ENCODE measurements at regions not wholly inside any gene's neighbourhood (a gene's known extent, or its start where the extent isn't known, plus 50 kb on each side); places are given as distances from the start of the nearest gene placed in this dataset.
"Not testable (repeated sequence)": the region's sequence is repeated elsewhere in the genome, so short reads cannot be mapped to it uniquely, and the experiment has no call there.

DNA sequence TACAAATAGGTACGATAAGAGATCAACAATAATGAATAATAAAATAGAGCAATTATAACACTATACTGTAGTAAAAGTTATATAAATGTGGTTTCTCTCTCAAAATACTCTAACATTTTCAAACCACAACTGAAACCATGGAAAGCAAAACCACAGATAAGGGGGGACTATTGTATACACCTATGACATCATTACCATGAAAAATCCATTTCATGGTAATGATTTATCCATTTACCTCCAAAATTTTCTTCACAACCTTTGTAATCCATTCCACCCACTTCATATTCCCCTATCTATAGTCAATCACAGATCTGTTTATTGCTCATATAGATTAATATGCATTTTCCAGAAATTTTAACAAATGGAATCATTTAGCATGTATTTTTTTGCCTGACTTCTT, 163.9 kb upstream of the G2E3 start:
- TF ChIP-seq JUND (IDR thresholded peaks at IDR 0.05; ENCODE audit: low read depth): no peak
- in situ Hi-C loops (cut with HindIII; ENCODE audit: low pct_unique_long_range_greater_than_20kb, low sequenced_read_pairs): no loop called here
- DNase-seq (ENCODE audit: low read depth in 1 of 2, low spot score in 1 of 2): no peak

- TF ChIP-seq JUND (IDR thresholded peaks at IDR 0.05; ENCODE audit: low read depth): no peak
- in situ Hi-C loops (cut with HindIII; ENCODE audit: low pct_unique_long_range_greater_than_20kb, low sequenced_read_pairs): no loop called here
Observed at GRCh38 chr14:30402846-30403245, 156.1 kb upstream of the G2E3 start.

DNA sequence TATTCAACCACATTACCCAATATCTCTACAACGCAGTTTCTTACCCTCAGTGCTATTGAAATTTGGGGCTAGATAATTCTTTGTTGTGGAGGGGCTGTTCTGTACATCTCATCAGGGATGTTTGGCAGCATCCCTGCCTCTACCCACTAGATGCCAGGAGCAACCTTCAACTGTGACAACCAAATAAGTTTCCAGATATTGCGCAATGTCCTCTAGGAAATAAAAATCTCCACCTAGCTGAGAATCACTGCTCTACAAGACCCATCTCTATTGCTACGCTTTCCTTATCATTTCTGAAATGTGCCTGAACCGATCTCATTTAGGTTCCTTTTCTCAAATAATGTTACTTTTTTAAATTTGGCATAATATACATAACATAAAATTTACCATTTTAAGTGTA, 155.2 kb upstream of the G2E3 start:
- in situ Hi-C loops (cut with HindIII; ENCODE audit: low pct_unique_long_range_greater_than_20kb, low sequenced_read_pairs): no loop called here
- no peak for TF ChIP-seq JUND (IDR thresholded peaks at IDR 0.05; ENCODE audit: low read depth)
- DNase-seq (ENCODE audit: low read depth in 1 of 2, low spot score in 1 of 2): no peak

More at GRCh38 chr14:30402846-30403245, 156.1 kb upstream of the G2E3 start:
- no peak for DNase-seq (ENCODE audit: low read depth in 1 of 2, low spot score in 1 of 2)

- DNase-seq (ENCODE audit: low read depth in 1 of 2, low spot score in 1 of 2); in situ Hi-C loops (cut with HindIII; ENCODE audit: low pct_unique_long_range_greater_than_20kb, low sequenced_read_pairs): not testable (repeated sequence)
Observed at GRCh38 chr14:30409508-30410015, 149.4 kb upstream of the G2E3 start.

GRCh38 chr14:30410986-30411385, 148.0 kb upstream of the G2E3 start:
- in situ Hi-C loops (cut with HindIII; ENCODE audit: low pct_unique_long_range_greater_than_20kb, low sequenced_read_pairs): no loop called here
- DNase-seq (ENCODE audit: low read depth in 1 of 2, low spot score in 1 of 2): no peak

GRCh38 chr14:30413184-30413583, 145.8 kb upstream of the G2E3 start:
- in situ Hi-C loops (cut with HindIII; ENCODE audit: low pct_unique_long_range_greater_than_20kb, low sequenced_read_pairs); DNase-seq (ENCODE audit: low read depth in 1 of 2, low spot score in 1 of 2): not testable (repeated sequence)

More at GRCh38 chr14:30410986-30411385, 148.0 kb upstream of the G2E3 start:
- no peak for TF ChIP-seq JUND (IDR thresholded peaks at IDR 0.05; ENCODE audit: low read depth)

GRCh38 chr14:30417121-30417520, 141.8 kb upstream of the G2E3 start:
- DNase-seq (ENCODE audit: low read depth in 1 of 2, low spot score in 1 of 2): no peak

DNA sequence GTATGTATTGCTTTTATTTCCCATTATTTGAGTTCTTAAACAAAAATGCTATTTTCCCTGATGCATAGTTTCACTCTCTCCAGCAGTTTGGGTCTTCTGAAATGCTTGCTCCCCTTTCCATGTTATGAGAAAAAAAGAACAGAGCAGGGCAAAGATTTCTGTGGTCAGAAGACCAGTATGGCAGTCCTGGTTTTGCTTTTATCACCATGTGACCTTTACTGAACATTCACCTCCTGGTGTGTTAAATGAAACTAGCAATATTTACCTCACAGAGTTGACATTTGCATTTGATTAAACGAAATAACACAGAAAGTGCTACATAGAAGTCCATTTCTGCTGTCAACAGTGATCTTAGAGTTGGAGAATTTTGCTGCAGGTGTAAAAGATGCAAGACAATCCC, 141.0 kb upstream of the G2E3 start:
- TF ChIP-seq JUND (IDR thresholded peaks at IDR 0.05; ENCODE audit: low read depth): no peak
- DNase-seq (ENCODE audit: low read depth in 1 of 2, low spot score in 1 of 2): no peak
- in situ Hi-C loops (cut with HindIII; ENCODE audit: low pct_unique_long_range_greater_than_20kb, low sequenced_read_pairs): no loop called here

More at GRCh38 chr14:30417121-30417520, 141.8 kb upstream of the G2E3 start:
- in situ Hi-C loops (cut with HindIII; ENCODE audit: low pct_unique_long_range_greater_than_20kb, low sequenced_read_pairs): no loop called here
- no peak for TF ChIP-seq JUND (IDR thresholded peaks at IDR 0.05; ENCODE audit: low read depth)

DNA sequence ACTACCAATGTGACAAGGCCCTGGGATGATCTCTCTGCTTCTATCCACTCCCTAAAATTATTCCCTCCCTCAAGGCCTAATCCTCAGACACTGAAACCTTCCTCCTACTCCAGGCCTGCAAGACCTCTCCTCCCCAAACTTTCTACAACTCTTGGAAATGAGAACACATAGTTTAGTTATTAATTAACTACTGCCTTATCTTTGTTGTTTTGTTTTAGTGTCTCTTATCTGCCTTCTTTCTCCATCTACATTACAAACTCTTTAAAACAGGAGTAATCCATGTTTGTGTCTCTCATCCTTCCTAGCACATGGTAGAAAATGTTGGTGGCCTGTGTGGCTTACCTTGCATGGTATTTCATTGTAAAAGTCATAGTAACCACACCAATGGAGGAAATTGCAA, 139.9 kb upstream of the G2E3 start:
- TF ChIP-seq JUND (IDR thresholded peaks at IDR 0.05; ENCODE audit: low read depth): no peak
- in situ Hi-C loops (cut with HindIII; ENCODE audit: low pct_unique_long_range_greater_than_20kb, low sequenced_read_pairs): no loop called here
- DNase-seq (ENCODE audit: low read depth in 1 of 2, low spot score in 1 of 2): no peak

DNA sequence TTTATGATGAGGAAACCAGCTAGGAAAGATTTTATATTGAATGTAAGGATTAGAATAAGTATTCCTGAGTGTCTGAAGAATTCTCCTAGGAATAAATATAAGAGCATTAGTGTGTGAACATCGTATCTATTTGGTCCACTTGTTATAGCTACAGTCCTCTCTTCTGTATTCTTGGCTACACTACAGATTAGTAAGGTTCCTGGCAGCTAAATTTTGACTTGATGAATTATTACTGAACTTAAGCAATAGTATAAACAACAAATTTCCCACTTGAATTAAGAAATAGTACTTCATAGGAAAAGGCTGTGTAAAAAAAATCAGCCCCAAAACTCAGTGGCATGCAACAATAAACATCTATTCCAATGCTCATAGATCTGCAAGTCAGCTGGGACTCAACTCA, 138.4 kb upstream of the G2E3 start:
- no peak for DNase-seq (ENCODE audit: low read depth in 1 of 2, low spot score in 1 of 2)
- in situ Hi-C loops (cut with HindIII; ENCODE audit: low pct_unique_long_range_greater_than_20kb, low sequenced_read_pairs): no loop called here
- no peak for TF ChIP-seq JUND (IDR thresholded peaks at IDR 0.05; ENCODE audit: low read depth)

DNA sequence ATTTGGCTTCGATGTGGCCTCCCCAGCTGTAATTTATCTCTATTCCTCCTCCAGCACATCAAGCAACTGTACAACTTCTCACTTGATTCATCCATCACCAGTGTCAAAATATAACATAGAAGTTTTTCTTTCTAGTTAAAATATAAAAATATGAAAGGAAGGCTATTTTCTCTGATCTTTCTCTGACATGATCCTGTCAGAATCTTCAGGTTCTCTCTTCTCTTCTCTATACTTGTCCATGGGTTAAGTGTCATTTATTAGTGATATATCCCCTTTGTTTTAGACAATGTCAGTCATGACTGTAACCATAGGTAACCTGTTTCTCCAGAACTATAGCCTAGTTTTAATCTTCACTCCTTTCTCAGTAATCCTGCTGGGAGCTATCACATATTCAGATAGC, 132.5 kb upstream of the G2E3 start:
- DNase-seq (ENCODE audit: low read depth in 1 of 2, low spot score in 1 of 2): no peak
- TF ChIP-seq JUND (IDR thresholded peaks at IDR 0.05; ENCODE audit: low read depth): no peak
- in situ Hi-C loops (cut with HindIII; ENCODE audit: low pct_unique_long_range_greater_than_20kb, low sequenced_read_pairs): no loop called here

DNA sequence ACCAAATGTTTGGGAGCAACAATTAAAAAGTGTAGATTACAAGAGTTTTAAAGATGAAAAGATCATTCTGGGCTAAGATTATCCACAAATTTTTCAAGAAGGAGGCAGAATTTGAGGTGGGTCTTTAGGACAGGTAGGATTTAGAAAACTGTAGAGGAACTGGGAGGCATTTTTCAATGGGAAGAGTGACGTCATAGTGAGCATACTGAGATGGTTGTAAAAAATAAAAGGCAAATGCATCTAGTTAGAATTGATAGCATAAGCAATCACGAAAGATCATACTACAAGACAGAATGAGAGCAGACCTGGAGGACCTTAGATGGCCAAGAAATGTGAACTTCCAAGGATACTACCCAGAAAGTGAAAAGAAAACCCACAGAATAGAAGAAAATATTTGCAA, 131.6 kb upstream of the G2E3 start:
- in situ Hi-C loops (cut with HindIII; ENCODE audit: low pct_unique_long_range_greater_than_20kb, low sequenced_read_pairs): no loop called here
- no peak for DNase-seq (ENCODE audit: low read depth in 1 of 2, low spot score in 1 of 2)
- no peak for TF ChIP-seq JUND (IDR thresholded peaks at IDR 0.05; ENCODE audit: low read depth)

DNA sequence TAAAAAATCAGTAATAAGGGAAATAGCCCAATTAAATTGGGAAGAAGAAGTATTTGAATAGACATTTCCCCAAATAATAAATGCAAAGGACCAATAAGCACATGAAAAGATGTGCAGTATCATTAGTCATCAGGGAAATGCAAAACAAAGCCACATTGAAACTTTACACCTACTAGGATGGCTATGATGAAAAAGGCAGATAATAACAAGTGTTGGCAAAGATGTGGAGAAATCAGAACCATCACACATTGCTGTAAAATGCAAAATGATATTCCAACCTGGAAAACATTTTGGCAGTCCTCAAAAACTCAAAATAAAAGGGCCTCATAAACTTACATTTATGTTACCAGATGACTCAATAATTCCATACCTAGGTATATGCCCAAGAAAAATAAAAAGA, 131.1 kb upstream of the G2E3 start:
- DNase-seq (ENCODE audit: low read depth in 1 of 2, low spot score in 1 of 2): no peak
- TF ChIP-seq JUND (IDR thresholded peaks at IDR 0.05; ENCODE audit: low read depth): no peak
- in situ Hi-C loops (cut with HindIII; ENCODE audit: low pct_unique_long_range_greater_than_20kb, low sequenced_read_pairs): no loop called here

DNA sequence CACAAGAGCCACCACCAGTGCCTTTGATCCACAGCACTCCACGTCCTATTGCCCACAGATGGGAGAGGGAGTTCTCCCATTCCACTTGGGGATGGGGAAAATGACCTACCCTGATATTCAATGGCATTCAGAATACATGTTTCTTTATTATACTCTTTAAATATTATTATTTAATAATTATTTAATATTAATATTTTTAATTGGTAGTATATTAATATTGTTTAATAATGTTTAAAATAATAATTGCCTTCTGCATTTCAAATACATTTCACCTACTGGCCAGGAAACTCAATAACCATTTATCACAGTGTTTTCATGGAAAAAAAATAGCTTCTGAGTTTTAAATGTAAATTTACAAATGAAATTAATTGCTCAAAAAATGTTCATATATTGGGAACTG, 127.4 kb upstream of the G2E3 start:
- no peak for DNase-seq (ENCODE audit: low read depth in 1 of 2, low spot score in 1 of 2)
- in situ Hi-C loops (cut with HindIII; ENCODE audit: low pct_unique_long_range_greater_than_20kb, low sequenced_read_pairs): no loop called here
- no peak for TF ChIP-seq JUND (IDR thresholded peaks at IDR 0.05; ENCODE audit: low read depth)

All from T47D (cell line).